Neuronal stem cell (in vitro differentiated cells): ENCODE measurements at regions not wholly inside any gene's neighbourhood (a gene's known extent, or its start where the extent isn't known, plus 50 kb on each side); places are given as distances from the start of the nearest gene placed in this dataset.

Experiments
- DNase-seq: peaks from one replicate; pipeline ENCODE4 v3.0.0-alpha.2; 2013; ENCODE audit warnings: low spot score
- H2AFZ ChIP-seq: one replicate; pipeline ENCODE4 v1.6.1; 2013; ENCODE audit warnings: mild to moderate bottlenecking, low read length, inconsistent platforms
- H2AK5ac ChIP-seq: 2 replicates; pipeline ENCODE4 v1.6.1; 2013; ENCODE audit warnings: low read depth, mild to moderate bottlenecking, inconsistent platforms, low read length, moderate library complexity, mixed read lengths
- H2BK120ac ChIP-seq: 2 replicates; pipeline ENCODE4 v1.6.1; 2013; ENCODE audit warnings: low read depth, mild to moderate bottlenecking, inconsistent platforms, low read length, moderate library complexity, mixed read lengths
- H2BK12ac ChIP-seq: one replicate; pipeline ENCODE4 v1.6.1; 2013; ENCODE audit warnings: low read length, inconsistent platforms
- H2BK15ac ChIP-seq: 2 replicates; pipeline ENCODE4 v1.6.1; 2013; ENCODE audit warnings: mild to moderate bottlenecking, low read length, inconsistent platforms, mixed read lengths
- H2BK5ac ChIP-seq: one replicate; pipeline ENCODE4 v1.6.1; 2013; ENCODE audit warnings: inconsistent platforms, mild to moderate bottlenecking, low read length, moderate library complexity
- H3K14ac ChIP-seq: one replicate; pipeline ENCODE4 v1.6.1; 2013; ENCODE audit warnings: low read length, inconsistent platforms
- H3K18ac ChIP-seq: 2 replicates; pipeline ENCODE4 v1.6.1; 2013; ENCODE audit warnings: low read length, inconsistent platforms
- H3K23ac ChIP-seq: 2 replicates; pipeline ENCODE4 v1.6.1; 2013; ENCODE audit warnings: low read depth, mild to moderate bottlenecking, mixed read lengths, low read length, inconsistent platforms; ENCODE audit not compliant: poor library complexity
- H3K27ac ChIP-seq: replicated peaks from 3 replicates; pipeline ENCODE4 v1.5.1; 2013; ENCODE audit warnings: low read length, inconsistent platforms
- H3K27me3 ChIP-seq, 3 experiments: 2 replicates each; pipeline ENCODE4 v1.6.1; 2013; ENCODE audit warnings: low read length in 3 of 3, mild to moderate bottlenecking in 2 of 3, inconsistent platforms in 1 of 3, low read depth in 1 of 3, mixed read lengths in 1 of 3, moderate library complexity in 1 of 3; ENCODE audit not compliant: control insufficient read depth in 3 of 3, insufficient read depth in 3 of 3
- H3K36me3 ChIP-seq, 2 donors: replicated peaks in 1 of 2; 2 replicates each; pipeline ENCODE4 v1.6.1; 2013; ENCODE audit warnings: low read length in 2 of 2; ENCODE audit not compliant: control insufficient read depth in 2 of 2, insufficient read depth in 2 of 2
- H3K4ac ChIP-seq: 2 replicates; pipeline ENCODE4 v1.6.1; 2013; ENCODE audit warnings: inconsistent platforms, mild to moderate bottlenecking, low read length, moderate library complexity
- H3K4me1 ChIP-seq, 2 donors: 1 replicate in 1 of 2; 2 replicates in 1 of 2; pipeline ENCODE4 v1.6.1; 2013; ENCODE audit warnings: low read length in 2 of 2, low read depth in 1 of 2; ENCODE audit not compliant: control insufficient read depth in 2 of 2, insufficient read depth in 1 of 2
- H3K4me2 ChIP-seq: one replicate; pipeline ENCODE4 v1.6.1; 2013; ENCODE audit warnings: mild to moderate bottlenecking, low read length, inconsistent platforms; ENCODE audit not compliant: insufficient read depth, poor library complexity, severe bottlenecking
- H3K4me3 ChIP-seq, 2 donors: 2 replicates each; pipeline ENCODE4 v1.5.1; 2013; ENCODE audit warnings: low read length in 2 of 2, mild to moderate bottlenecking in 2 of 2, inconsistent platforms in 1 of 2, moderate library complexity in 1 of 2
- H3K79me1 ChIP-seq: one replicate; pipeline ENCODE4 v1.6.1; 2013; ENCODE audit warnings: low read depth, mild to moderate bottlenecking, inconsistent platforms, low read length, moderate library complexity
- H3K9ac ChIP-seq: one replicate; pipeline ENCODE4 v1.6.1; 2013; ENCODE audit warnings: mild to moderate bottlenecking, low read depth, low read length, inconsistent platforms; ENCODE audit not compliant: poor library complexity
- H3K9me3 ChIP-seq, 2 donors: replicated peaks in 1 of 2; 2 replicates each; pipeline versions ENCODE3 to v1.6.1; 2013; ENCODE audit warnings: low read length in 2 of 2, mild to moderate bottlenecking in 2 of 2, inconsistent platforms in 1 of 2, low read depth in 1 of 2, mixed read lengths in 1 of 2, moderate library complexity in 1 of 2; ENCODE audit not compliant: control insufficient read depth in 2 of 2, insufficient read depth in 1 of 2
- H4K8ac ChIP-seq: one replicate; pipeline ENCODE4 v1.6.1; 2013; ENCODE audit warnings: low read depth, mild to moderate bottlenecking, inconsistent platforms, low read length, moderate library complexity
- H4K91ac ChIP-seq: one replicate; pipeline ENCODE4 v1.6.1; 2013; ENCODE audit warnings: low read length, low read depth, mild to moderate bottlenecking, inconsistent platforms; ENCODE audit not compliant: poor library complexity
- WGBS, 2 donors: extraction: QIAGEN DNeasy Blood & Tissue Kit; methylation state at CpG; one replicate each; pipeline ENCODE4 v1.1.7; 2013; ENCODE audit warnings: missing lambda C conversion rate in 2 of 2, mixed read lengths in 1 of 2; ENCODE audit not compliant: insufficient read length in 2 of 2, insufficient replicate concordance in 1 of 2; ENCODE audit errors: extremely low coverage in 2 of 2; 5-methylcytosine and 5-hydroxymethylcytosine counted together

GRCh38 chr13:58633226-58633625 is 1001.7 kb downstream of the PCDH17 start:
- H2BK120ac ChIP-seq = no peak overlapping the region
- DNase-seq = no peak
- H3K27me3 ChIP-seq = no peaks in the 10 kb centered on the region
- H2AFZ ChIP-seq = no peak overlapping the region
- no peak overlapping the region for H2BK15ac ChIP-seq
- no peak overlapping the region for H2AK5ac ChIP-seq
- H2BK12ac ChIP-seq = no peak overlapping the region
- H3K23ac ChIP-seq = no peak overlapping the region
- H3K14ac ChIP-seq = no peak overlapping the region
- no peak overlapping the region for H2BK5ac ChIP-seq
- H3K36me3 ChIP-seq = no peaks in the 10 kb centered on the region
- no peak overlapping the region for H3K18ac ChIP-seq
- no peaks in the 10 kb centered on the region for H3K9me3 ChIP-seq
- no peak overlapping the region for H3K4me2 ChIP-seq
- H4K8ac ChIP-seq = no peak overlapping the region
- no peaks in the 10 kb centered on the region for H3K4me1 ChIP-seq
- no peaks in the 10 kb centered on the region for H3K79me1 ChIP-seq
- no CpG with 5 or more reads among the region's 3 CpGs for WGBS, 2 donors
- H3K4me3 ChIP-seq = no peak overlapping the region
- no peak overlapping the region for H3K4ac ChIP-seq
- no peak overlapping the region for H3K9ac ChIP-seq
- H4K91ac ChIP-seq = no peak overlapping the region
- no peak overlapping the region for H3K27ac ChIP-seq

GRCh38 chr13:58655086-58655485 is 1023.5 kb downstream of the PCDH17 start:
- H3K36me3 ChIP-seq = no peaks in the 10 kb centered on the region
- H3K27ac ChIP-seq = no peak overlapping the region
- H2AK5ac ChIP-seq = no peak overlapping the region
- no peak overlapping the region for H4K91ac ChIP-seq
- H3K18ac ChIP-seq = no peak overlapping the region
- no peak overlapping the region for H4K8ac ChIP-seq
- H3K4me3 ChIP-seq = no peak overlapping the region
- no peak overlapping the region for H3K4ac ChIP-seq
- H3K4me2 ChIP-seq = no peak overlapping the region
- no peaks in the 10 kb centered on the region for H3K9me3 ChIP-seq
- no CpG with 5 or more reads among the region's 3 CpGs for WGBS, 2 donors
- no peak overlapping the region for H2BK5ac ChIP-seq
- no peak overlapping the region for H3K23ac ChIP-seq
- no peak overlapping the region for H2BK12ac ChIP-seq
- H2BK120ac ChIP-seq = no peak overlapping the region
- H2BK15ac ChIP-seq = no peak overlapping the region
- H3K9ac ChIP-seq = no peak overlapping the region
- H2AFZ ChIP-seq = no peak overlapping the region
- no peaks in the 10 kb centered on the region for H3K4me1 ChIP-seq
- H3K79me1 ChIP-seq = no peaks in the 10 kb centered on the region
- no peak overlapping the region for H3K14ac ChIP-seq
- DNase-seq = no peak
- H3K27me3 ChIP-seq = no peaks in the 10 kb centered on the region

GRCh38 chr13:58660826-58661225 is 1029.3 kb downstream of the PCDH17 start:
- Histone ChIP-seq H2BK120ac (no peak overlapping the region), H3K23ac (no peak overlapping the region), H2BK5ac (no peak overlapping the region), H3K4ac (no peak overlapping the region), H4K91ac (no peak overlapping the region), H3K4me3 (no peak overlapping the region), H3K79me1 (no peaks in the 10 kb centered on the region), H3K18ac (no peak overlapping the region), H2AFZ (no peak overlapping the region), H4K8ac (no peak overlapping the region), H2AK5ac (no peak overlapping the region), H2BK15ac (no peak overlapping the region), H3K9ac (no peak overlapping the region), H3K36me3 (no peaks in the 10 kb centered on the region), H3K14ac (no peak overlapping the region), H3K27ac (no peak overlapping the region), H2BK12ac (no peak overlapping the region), H3K4me1 (no peaks in the 10 kb centered on the region), H3K27me3 (no peaks in the 10 kb centered on the region), H3K4me2 (no peak overlapping the region), H3K9me3 (no peaks in the 10 kb centered on the region)
- no peak for DNase-seq

- no peak for DNase-seq
- H3K9ac ChIP-seq = no peak overlapping the region
These were observed 1034.8 kb downstream of the PCDH17 start for GRCh38 chr13:58666331-58666730.

More at GRCh38 chr13:58666331-58666730, 1034.8 kb downstream of the PCDH17 start:
- H2BK5ac ChIP-seq = no peak overlapping the region
- H3K4ac ChIP-seq = no peak overlapping the region
- H3K9me3 ChIP-seq = no peaks in the 10 kb centered on the region
- peak overlapping the region; percentile 62 for H2AFZ ChIP-seq
- H3K23ac ChIP-seq = no peak overlapping the region
- H2BK120ac ChIP-seq = no peak overlapping the region
- no peak overlapping the region for H4K8ac ChIP-seq
- H2BK12ac ChIP-seq = no peak overlapping the region
- H3K36me3 ChIP-seq = no peaks in the 10 kb centered on the region
- H3K27ac ChIP-seq = no peak overlapping the region
- no peak overlapping the region for H3K14ac ChIP-seq
- WGBS, 2 donors = no CpG with 5 or more reads among the region's 1 CpG
- no peaks in the 10 kb centered on the region for H3K4me1 ChIP-seq
- H2BK15ac ChIP-seq = no peak overlapping the region
- no peak overlapping the region for H4K91ac ChIP-seq
- H3K4me2 ChIP-seq = no peak overlapping the region
- H3K27me3 ChIP-seq = no peaks in the 10 kb centered on the region
- H2AK5ac ChIP-seq = no peak overlapping the region
- H3K4me3 ChIP-seq = no peak overlapping the region
- no peak overlapping the region for H3K18ac ChIP-seq
- H3K79me1 ChIP-seq = no peaks in the 10 kb centered on the region
